GM20431 (cell line): ENCODE measurements at regions not wholly inside any gene's neighbourhood (a gene's known extent, or its start where the extent isn't known, plus 50 kb on each side); places are given as distances from the start of the nearest gene placed in this dataset.
"Not testable (repeated sequence)": the region's sequence is repeated elsewhere in the genome, so short reads cannot be mapped to it uniquely, and the experiment has no call there.

Source experiments
- in situ Hi-C: fragments of 300-500 bp; cut with MseI, MboI; formaldehyde crosslinking; loops from one replicate; pipeline ENCODE4 v1.15.0; 2020; ENCODE audit warnings: low sequenced_read_pairs; ENCODE audit not compliant: unreplicated experiment

DNA sequence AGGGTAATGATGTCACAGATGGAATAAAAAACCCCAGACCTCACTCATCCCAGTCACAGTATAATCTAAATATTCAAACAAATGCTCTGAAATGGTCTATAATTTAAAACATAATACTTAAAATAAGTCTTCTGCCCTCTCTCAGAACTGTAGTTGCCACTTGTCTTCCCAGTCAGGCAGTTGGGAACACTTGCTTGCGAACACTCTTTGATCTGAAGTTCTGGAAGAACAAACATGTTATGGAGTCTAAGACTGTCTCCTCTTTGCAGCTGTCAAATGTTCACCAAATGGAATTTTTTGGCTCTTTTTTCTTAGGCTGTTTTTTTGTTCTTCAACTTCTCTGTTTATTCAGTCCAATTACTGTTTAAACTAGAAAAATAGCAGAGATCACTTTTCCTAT is 711.1 kb upstream of the GOLIM4 start:
- in situ Hi-C loops: no loop called here

DNA sequence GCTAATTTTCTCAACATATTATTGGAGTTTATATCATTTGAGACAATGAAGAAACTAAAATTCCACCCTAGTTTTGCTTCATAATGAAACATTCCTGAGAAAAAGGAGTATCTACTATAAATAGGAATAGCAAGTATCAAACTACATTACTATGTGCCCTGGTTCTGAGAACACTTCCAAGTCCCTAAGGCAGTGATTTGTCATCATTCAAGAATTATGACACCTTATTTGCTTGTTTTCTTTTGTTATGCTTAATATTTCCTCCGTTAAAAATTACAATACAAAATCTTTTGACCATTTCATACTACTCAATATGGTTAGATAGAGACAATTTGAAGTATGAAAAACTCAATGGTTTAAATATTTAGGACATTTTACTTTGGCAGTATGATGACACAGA is 707.8 kb upstream of the GOLIM4 start:
- in situ Hi-C loops: no loop called here

DNA sequence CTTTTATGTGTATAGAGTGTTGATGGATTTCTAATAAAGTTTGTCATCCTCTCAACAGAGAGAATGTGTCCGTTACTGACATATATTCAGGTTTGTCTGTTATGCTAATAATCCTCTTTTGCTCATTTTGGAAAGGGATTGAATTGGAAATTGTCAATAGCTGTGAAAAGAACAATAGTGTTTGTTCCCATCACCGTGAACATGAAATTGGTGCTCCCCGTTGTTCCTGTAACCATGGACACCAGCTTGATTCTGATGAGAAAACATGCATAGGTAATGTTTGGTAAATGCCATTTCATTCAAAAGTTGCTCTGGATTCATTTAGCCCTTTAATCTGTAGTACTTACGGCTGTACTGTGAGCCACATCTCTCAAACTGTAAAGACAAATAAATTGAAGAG is 707.0 kb upstream of the GOLIM4 start:
- in situ Hi-C loops: no loop called here

- in situ Hi-C loops: no loop called here
Observed at GRCh38 chr3:168801794-168802193, 706.1 kb upstream of the GOLIM4 start.

DNA sequence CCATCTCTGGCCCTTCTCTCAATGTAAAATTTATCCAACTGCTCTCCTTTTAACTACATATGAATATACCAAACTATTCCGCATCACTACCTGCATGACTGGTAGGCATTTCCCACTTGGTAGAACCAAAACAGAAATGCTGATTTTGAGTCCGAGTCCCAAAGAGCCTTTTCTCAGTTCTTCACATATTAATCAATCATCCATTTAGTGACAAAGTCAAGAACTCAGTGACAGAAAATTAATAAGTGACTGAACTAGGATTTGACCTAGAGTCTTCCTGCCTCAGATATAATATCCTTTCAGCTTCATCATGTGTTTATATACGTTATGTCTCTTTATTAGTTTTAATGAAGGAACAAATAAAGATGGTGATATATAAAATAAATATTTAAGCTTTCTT is 700.6 kb upstream of the GOLIM4 start:
- in situ Hi-C loops: no loop called here

- in situ Hi-C loops: no loop called here
Observed at GRCh38 chr3:168794427-168794826, 698.7 kb upstream of the GOLIM4 start.

DNA sequence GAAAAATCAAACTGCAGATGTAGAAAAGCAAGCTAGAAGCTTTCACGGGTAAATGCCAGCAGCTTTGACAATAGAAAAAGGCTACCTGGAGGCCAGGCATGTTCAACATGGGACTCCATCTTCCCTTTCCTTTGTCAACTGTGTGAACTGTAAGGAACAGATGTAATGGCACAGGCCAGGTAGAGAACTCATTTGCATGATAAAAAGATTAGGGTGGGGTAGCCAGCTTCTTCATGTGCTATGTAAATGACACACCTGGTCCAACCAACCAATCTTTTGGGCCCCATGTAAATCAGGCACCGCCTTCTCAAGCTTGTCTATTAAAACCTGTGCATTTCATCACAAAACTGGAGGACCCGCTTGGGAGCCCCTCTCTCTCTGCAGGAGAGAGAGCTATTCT is 686.5 kb upstream of the GOLIM4 start:
- in situ Hi-C loops: no loop called here

DNA sequence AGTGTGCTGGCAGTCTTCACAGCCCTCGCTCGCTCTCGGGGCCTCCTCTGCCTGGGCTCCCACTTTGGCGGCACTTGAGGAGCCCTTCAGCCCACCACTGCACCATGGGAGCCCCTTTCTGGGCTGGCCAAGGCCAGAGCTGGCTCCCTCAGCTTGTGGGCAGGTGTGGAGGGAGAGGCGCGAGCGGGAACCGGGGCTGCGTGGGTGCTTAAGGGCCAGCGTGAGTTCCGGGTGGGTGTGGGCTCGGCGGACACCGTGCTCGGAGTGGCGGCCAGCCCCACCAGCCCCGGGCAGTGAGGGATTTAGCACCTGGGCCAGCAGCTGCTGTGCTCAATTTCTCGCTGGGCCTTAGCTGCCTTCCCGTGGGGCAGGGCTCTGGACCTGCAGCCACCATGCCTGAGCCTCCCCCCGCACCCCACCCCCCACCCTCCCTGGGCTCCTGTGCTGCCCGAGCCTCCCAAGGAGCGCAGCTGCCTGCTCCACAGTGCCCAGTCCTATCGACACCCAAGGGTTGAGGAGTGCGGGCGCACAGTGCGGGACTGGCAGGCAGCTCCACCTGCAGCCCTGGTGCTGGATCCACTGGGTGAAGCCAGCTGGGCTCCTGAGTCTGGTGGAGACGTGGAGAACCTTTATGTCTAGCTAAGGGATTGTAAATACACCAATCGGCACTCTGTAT is 684.4 kb upstream of the GOLIM4 start:
- in situ Hi-C loops: not testable (repeated sequence)

DNA sequence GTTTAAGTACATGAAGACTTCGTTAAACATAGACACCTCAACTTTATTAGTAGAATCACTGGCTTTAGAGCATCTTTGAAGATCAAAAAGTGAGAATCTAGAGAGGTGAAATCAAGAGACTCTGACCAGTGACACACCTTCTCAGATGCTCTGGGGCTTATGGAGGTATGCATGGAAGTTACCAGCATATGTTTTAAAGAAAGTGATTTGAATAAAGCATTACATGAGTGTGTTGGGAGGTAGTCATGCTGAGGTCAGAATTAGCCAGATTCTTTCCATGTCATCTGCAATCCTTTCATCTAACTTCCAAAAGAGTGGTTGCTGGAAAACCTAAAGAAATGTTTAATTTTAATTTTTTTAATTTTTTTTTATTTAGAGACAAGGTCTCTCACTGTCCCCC is 658.0 kb upstream of the GOLIM4 start:
- in situ Hi-C loops: no loop called here

DNA sequence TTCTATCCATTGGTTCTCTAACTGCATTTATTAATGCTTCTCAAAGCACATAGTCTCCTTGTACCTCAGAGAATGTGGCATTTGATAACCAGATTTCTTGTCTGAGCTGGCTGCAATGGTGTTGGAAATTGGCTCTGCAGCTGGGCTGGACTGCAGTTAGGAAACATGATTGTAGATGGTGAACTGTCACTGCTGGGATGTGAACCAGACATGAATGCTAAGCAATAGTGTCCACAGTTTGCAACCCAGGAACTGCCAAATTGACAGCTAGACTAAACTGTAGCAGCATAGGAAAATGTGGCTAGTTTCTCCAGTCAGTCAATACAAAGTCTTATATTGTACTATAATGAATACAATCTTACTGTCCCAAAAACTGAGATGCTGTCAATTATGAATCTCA is 656.6 kb upstream of the GOLIM4 start:
- in situ Hi-C loops: no loop called here

DNA sequence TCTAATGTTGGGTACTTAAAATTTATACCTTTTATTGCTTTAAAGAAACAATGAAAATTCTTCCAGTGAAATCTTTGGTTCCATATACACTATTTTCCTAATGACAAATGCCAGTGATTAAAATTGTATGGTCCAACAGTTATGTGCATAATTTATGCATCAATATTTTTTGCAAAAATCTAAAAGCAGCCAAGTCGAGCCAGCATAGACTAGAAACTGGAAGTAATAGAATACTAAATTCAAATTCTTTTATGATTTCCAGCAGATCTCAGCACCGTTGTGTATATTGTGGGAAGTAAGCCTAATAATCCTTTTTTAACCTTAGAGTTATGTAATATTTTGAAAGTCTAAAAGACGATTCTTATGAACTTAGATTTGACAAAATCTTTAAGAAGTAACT is 652.0 kb upstream of the GOLIM4 start:
- in situ Hi-C loops: no loop called here

- in situ Hi-C loops: no loop called here
Observed at GRCh38 chr3:168738527-168739325, 643.0 kb upstream of the GOLIM4 start.

DNA sequence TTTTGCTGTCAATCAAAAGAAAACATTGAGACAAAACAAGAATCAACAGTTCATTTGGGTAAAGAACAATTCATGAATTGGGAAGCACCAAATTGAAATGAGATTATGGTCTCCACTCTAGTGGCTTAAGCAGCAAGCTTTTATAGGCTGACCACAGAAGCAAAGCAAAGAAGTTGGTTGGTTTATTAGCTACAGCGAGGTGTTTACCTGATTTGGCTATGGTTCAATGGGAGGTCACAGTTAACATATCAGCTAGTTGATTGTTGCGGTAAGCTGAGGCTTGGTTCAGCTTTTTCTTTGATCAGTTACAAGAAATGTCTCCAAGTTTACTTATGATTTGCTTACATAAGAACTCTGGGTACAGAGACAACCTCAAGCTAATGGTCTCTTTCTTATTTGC is 640.5 kb upstream of the GOLIM4 start:
- in situ Hi-C loops: no loop called here

DNA sequence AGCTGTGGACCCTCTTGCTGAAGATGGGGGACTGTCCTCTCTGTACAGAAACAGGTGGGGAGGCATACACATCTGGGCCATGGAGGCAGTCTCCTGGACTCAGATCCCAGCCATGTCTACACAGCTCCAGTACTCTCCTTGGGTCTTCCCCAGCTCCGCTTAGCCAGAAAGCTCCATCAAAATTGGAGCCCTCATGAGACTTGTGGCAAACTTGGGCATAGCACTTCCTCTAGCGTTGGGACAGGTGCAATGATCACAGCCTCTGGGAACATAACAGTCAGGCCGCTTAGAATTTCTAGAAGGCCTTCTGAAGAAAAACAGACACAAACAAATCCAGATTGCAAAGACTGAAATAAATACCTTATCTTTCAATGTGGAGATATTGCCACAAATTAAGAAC is 634.3 kb upstream of the GOLIM4 start:
- in situ Hi-C loops: no loop called here

DNA sequence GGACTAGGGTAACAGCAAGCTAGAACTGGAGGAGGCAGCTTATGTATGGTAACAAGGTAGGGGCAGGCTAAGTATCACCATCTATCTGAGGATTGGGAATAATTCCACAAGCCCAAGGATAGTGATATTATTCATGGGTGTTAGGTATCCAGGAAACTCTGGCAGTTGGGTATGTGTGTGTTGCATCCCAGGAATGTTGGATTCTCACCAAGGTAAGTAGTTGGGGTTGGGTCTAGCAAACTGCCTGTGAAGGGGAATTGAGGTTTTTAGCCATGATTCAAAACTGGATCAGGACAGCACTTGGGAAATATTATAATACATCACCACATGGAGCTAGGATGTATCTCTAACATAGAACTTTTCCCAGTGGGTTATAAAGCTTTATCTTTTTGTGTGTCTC is 626.4 kb upstream of the GOLIM4 start:
- in situ Hi-C loops: no loop called here

- in situ Hi-C loops: no loop called here
Observed at GRCh38 chr3:168714609-168715240, 619.0 kb upstream of the GOLIM4 start.

DNA sequence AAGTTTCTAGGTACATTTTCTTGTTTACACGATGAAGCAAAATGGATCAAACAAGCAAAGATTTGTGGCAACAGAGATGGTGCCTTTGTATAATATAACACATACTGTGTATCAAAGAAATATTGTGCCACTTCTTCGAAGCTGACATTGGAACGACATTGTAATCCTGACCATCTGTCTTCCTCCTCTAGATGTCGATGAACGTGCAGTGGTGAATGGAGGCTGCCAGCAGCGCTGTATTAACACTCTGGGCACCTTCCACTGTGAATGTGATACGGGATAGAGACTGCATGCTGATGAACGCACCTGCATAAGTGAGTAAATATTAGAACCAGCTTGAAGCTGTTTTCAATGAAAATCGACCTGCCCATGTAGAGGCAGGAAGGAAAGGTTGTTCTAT is 613.3 kb upstream of the GOLIM4 start:
- in situ Hi-C loops: no loop called here

DNA sequence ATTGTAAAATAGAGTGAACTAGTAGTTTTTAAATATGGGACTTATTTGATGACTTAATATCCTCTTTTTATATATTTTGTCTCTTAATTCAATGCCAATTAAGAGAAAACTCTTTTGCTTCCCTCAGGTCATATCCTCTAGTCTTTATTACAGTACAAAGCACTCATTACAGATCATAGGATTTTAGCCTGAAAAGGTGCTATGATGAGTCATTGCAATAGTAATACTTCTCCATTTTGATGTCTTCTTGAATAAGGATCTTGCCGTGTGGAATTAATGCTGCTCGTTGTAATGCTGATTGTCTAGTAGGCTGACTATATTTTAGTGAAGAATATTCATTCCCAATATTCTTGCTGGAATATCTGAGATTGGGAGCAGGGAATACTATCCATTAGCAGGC is 612.2 kb upstream of the GOLIM4 start:
- in situ Hi-C loops: no loop called here

GRCh38 chr3:168705412-168705811 is 609.7 kb upstream of the GOLIM4 start:
- in situ Hi-C loops: no loop called here

DNA sequence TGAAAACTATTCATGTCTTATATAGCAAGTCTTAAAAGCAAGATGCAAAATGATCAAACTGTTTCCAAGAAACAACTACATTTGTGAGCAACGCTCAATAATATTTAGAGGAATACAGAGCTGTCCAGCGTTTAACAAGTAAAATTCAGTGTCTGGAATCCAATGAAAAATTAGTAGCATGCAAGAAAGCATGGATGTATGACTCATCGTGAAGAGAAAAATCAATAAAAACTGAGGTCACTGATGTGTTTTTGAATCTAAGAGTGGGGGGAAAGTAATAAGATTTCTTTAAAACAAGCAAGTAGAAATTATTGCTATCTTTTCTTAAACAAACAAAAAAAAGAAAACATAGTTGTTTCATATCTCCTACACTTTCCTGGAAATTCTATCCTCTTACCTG is 600.3 kb upstream of the GOLIM4 start:
- in situ Hi-C loops: no loop called here

DNA sequence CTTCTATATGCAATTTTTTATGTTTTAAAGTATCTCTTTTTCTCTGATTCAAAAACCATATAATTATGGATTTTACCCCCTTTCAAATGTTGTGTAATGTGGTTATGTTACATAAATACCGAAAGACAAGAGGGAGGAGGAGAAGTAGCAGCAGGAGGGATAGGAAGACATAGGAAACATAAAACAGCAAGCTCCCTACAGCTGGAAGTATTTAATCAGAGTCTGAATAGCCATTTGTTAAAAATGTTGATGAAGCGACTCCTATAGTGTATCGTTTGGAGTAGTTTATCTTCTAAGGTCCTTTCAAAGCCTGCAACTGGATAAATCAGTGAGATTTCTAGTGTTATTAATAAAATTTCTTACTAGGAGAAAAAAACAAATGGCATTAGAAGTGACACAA is 598.1 kb upstream of the GOLIM4 start:
- in situ Hi-C loops: no loop called here
